ENCODE measurements at regions not wholly inside any gene's neighbourhood (a gene's known extent, or its start where the extent isn't known, plus 50 kb on each side); places are given as distances from the start of the nearest gene placed in this dataset.

DNA sequence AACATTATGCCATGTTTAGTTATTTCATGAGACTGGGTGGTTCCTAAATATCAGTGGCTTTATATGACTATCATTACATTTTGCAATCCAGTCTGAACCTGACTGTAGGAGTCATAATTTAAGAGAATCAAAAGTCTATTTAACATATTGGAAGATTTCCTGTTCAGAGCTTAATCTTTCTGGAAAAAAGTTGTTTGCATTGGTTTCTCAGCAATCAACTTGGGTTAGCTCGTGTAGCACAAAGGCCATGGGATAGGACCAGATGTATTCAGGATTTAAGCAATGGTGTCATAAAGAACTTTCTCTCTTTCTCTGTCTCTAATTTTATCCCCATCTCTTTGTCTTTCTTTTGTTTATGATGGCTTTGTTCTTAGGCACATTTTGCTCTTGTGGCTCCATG, 296.0 kb upstream of the KCNN2 start:
- no peak for ATAC-seq
- TF ChIP-seq SNAI2 (CRISPR knock-in tag; IDR thresholded peaks at IDR 0.05) (no peak), ZFP30 (CRISPR knock-in tag; IDR thresholded peaks at IDR 0.05) (no peak), TOX (CRISPR knock-in tag; IDR thresholded peaks at IDR 0.05; ENCODE audit: borderline replicate concordance) (no peak), TCF4 (CRISPR knock-in tag; IDR thresholded peaks at IDR 0.05; ENCODE audit: borderline replicate concordance) (no peak), ISL1 (CRISPR knock-in tag; IDR thresholded peaks at IDR 0.05) (no peak), OSR1 (CRISPR knock-in tag; IDR thresholded peaks at IDR 0.05) (no peak), ZNF8 (CRISPR knock-in tag; IDR thresholded peaks at IDR 0.05) (no peak), ESRRG (CRISPR knock-in tag; IDR thresholded peaks at IDR 0.05) (no peak), GLIS3 (CRISPR knock-in tag; IDR thresholded peaks at IDR 0.05) (no peak), PPARA (CRISPR knock-in tag; IDR thresholded peaks at IDR 0.05; ENCODE audit: borderline replicate concordance) (no peak), CSDC2 (CRISPR knock-in tag; IDR thresholded peaks at IDR 0.05) (no peak), ZC3H10 (CRISPR knock-in tag; IDR thresholded peaks at IDR 0.05) (no peak), RARB (CRISPR knock-in tag; IDR thresholded peaks at IDR 0.05) (no peak)
- TF ChIP-seq, protein P1, sequence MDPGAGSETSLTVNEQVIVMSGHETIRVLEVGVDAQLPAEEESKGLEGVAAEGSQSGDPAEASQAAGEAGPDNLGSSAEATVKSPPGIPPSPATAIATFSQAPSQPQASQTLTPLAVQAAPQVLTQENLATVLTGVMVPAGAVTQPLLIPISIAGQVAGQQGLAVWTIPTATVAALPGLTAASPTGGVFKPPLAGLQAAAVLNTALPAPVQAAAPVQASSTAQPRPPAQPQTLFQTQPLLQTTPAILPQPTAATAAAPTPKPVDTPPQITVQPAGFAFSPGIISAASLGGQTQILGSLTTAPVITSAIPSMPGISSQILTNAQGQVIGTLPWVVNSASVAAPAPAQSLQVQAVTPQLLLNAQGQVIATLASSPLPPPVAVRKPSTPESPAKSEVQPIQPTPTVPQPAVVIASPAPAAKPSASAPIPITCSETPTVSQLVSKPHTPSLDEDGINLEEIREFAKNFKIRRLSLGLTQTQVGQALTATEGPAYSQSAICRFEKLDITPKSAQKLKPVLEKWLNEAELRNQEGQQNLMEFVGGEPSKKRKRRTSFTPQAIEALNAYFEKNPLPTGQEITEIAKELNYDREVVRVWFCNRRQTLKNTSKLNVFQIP (CRISPR knock-in tag; IDR thresholded peaks at IDR 0.05; ENCODE audit: borderline replicate concordance, low read depth), result no peak
- TF ChIP-seq, protein P2, sequence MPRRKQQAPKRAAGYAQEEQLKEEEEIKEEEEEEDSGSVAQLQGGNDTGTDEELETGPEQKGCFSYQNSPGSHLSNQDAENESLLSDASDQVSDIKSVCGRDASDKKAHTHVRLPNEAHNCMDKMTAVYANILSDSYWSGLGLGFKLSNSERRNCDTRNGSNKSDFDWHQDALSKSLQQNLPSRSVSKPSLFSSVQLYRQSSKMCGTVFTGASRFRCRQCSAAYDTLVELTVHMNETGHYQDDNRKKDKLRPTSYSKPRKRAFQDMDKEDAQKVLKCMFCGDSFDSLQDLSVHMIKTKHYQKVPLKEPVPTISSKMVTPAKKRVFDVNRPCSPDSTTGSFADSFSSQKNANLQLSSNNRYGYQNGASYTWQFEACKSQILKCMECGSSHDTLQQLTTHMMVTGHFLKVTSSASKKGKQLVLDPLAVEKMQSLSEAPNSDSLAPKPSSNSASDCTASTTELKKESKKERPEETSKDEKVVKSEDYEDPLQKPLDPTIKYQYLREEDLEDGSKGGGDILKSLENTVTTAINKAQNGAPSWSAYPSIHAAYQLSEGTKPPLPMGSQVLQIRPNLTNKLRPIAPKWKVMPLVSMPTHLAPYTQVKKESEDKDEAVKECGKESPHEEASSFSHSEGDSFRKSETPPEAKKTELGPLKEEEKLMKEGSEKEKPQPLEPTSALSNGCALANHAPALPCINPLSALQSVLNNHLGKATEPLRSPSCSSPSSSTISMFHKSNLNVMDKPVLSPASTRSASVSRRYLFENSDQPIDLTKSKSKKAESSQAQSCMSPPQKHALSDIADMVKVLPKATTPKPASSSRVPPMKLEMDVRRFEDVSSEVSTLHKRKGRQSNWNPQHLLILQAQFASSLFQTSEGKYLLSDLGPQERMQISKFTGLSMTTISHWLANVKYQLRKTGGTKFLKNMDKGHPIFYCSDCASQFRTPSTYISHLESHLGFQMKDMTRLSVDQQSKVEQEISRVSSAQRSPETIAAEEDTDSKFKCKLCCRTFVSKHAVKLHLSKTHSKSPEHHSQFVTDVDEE (CRISPR knock-in tag; IDR thresholded peaks at IDR 0.05), result no peak
- TF ChIP-seq, protein P3, sequence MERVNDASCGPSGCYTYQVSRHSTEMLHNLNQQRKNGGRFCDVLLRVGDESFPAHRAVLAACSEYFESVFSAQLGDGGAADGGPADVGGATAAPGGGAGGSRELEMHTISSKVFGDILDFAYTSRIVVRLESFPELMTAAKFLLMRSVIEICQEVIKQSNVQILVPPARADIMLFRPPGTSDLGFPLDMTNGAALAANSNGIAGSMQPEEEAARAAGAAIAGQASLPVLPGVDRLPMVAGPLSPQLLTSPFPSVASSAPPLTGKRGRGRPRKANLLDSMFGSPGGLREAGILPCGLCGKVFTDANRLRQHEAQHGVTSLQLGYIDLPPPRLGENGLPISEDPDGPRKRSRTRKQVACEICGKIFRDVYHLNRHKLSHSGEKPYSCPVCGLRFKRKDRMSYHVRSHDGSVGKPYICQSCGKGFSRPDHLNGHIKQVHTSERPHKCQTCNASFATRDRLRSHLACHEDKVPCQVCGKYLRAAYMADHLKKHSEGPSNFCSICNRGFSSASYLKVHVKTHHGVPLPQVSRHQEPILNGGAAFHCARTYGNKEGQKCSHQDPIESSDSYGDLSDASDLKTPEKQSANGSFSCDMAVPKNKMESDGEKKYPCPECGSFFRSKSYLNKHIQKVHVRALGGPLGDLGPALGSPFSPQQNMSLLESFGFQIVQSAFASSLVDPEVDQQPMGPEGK (CRISPR knock-in tag; IDR thresholded peaks at IDR 0.05; ENCODE audit: borderline replicate concordance), result no peak
- TF ChIP-seq, protein P4, sequence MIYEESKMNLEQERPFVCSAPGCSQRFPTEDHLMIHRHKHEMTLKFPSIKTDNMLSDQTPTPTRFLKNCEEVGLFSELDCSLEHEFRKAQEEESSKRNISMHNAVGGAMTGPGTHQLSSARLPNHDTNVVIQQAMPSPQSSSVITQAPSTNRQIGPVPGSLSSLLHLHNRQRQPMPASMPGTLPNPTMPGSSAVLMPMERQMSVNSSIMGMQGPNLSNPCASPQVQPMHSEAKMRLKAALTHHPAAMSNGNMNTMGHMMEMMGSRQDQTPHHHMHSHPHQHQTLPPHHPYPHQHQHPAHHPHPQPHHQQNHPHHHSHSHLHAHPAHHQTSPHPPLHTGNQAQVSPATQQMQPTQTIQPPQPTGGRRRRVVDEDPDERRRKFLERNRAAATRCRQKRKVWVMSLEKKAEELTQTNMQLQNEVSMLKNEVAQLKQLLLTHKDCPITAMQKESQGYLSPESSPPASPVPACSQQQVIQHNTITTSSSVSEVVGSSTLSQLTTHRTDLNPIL (CRISPR knock-in tag; IDR thresholded peaks at IDR 0.05; ENCODE audit: low read depth), result no peak

DNA sequence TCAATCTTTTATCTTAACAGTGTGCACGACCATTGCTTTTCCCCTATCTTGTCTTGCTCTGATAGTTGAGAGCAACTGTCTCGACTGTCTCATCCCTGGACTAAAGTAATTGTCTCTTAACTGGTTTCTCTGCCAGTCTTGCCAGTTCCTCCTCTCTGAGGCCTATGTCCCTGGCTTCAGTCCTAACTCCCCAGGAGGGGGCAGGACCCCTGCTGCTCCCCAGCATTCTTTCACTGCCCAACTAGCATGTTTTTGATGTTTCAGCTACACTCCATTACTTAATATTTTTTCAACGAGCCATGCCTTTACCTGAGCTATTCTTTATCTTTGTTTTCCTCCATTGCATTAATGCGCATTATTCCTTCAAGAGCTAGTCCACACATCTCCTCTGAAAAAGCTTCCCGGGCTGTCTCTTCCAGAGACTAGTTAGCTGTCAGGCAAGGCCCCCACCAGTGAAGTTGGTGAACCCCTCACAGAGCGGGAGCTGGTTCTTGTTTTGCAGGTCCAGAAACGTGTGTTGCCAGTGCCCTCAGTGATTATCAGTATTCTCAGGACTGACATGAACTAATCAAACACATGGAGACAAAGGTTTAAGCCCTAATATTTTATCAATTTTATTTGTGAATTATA, 291.7 kb upstream of the KCNN2 start:
- no peak for ATAC-seq

More for the DNA sequence above, 291.7 kb upstream of the KCNN2 start:
- TF ChIP-seq, protein P1 (CRISPR knock-in tag; IDR thresholded peaks at IDR 0.05; ENCODE audit: borderline replicate concordance, low read depth), result no peak
- TF ChIP-seq, protein P4 (CRISPR knock-in tag; IDR thresholded peaks at IDR 0.05; ENCODE audit: low read depth), result no peak
- TF ChIP-seq ZNF565 (CRISPR knock-in tag; conservative IDR thresholded peaks at IDR 0.05; ENCODE audit: low read depth), result no peak
- TF ChIP-seq GLIS3 (CRISPR knock-in tag; IDR thresholded peaks at IDR 0.05), result no peak
- no peak for TF ChIP-seq PPARA (CRISPR knock-in tag; IDR thresholded peaks at IDR 0.05; ENCODE audit: borderline replicate concordance)
- no peak for TF ChIP-seq CSDC2 (CRISPR knock-in tag; IDR thresholded peaks at IDR 0.05)
- no peak for TF ChIP-seq BACH2 (CRISPR knock-in tag; IDR thresholded peaks at IDR 0.05; ENCODE audit: borderline replicate concordance)
- no peak for TF ChIP-seq ZFP30 (CRISPR knock-in tag; IDR thresholded peaks at IDR 0.05)
- TF ChIP-seq ZNF8 (CRISPR knock-in tag; IDR thresholded peaks at IDR 0.05), result no peak
- no peak for TF ChIP-seq ESRRG (CRISPR knock-in tag; IDR thresholded peaks at IDR 0.05)
- TF ChIP-seq OSR1 (CRISPR knock-in tag; IDR thresholded peaks at IDR 0.05), result no peak
- TF ChIP-seq ARNTL (CRISPR knock-in tag; IDR thresholded peaks at IDR 0.05; ENCODE audit: borderline replicate concordance, low read depth), result no peak
- no peak for TF ChIP-seq ZFP3 (CRISPR knock-in tag; IDR thresholded peaks at IDR 0.05)
- TF ChIP-seq RARB (CRISPR knock-in tag; IDR thresholded peaks at IDR 0.05), result no peak
- TF ChIP-seq, protein P5, sequence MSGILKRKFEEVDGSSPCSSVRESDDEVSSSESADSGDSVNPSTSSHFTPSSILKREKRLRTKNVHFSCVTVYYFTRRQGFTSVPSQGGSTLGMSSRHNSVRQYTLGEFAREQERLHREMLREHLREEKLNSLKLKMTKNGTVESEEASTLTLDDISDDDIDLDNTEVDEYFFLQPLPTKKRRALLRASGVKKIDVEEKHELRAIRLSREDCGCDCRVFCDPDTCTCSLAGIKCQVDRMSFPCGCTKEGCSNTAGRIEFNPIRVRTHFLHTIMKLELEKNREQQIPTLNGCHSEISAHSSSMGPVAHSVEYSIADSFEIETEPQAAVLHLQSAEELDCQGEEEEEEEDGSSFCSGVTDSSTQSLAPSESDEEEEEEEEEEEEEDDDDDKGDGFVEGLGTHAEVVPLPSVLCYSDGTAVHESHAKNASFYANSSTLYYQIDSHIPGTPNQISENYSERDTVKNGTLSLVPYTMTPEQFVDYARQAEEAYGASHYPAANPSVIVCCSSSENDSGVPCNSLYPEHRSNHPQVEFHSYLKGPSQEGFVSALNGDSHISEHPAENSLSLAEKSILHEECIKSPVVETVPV (CRISPR knock-in tag; IDR thresholded peaks at IDR 0.05), result no peak
- no peak for TF ChIP-seq SNAI2 (CRISPR knock-in tag; IDR thresholded peaks at IDR 0.05)
- TF ChIP-seq TCF4 (CRISPR knock-in tag; IDR thresholded peaks at IDR 0.05; ENCODE audit: borderline replicate concordance), result no peak
- no peak for TF ChIP-seq ZNF70 (CRISPR knock-in tag; IDR thresholded peaks at IDR 0.05)

All from SK-N-SH treated with all-trans-retinoic acid at 6 μM for 48 hours (cell line).